Parathyroid adenoma (tissue), 2 donors: ENCODE measurements at regions not wholly inside any gene's neighbourhood (a gene's known extent, or its start where the extent isn't known, plus 50 kb on each side); places are given as distances from the start of the nearest gene placed in this dataset.

ENCODE experiments used
- H2AFZ ChIP-seq: fragments of 300-600 bp; sonication (generic); one replicate; pipeline ENCODE4 v1.7.0; 2017; ENCODE audit warnings: antibody characterized with exemption, mild to moderate bottlenecking
- H3K27ac ChIP-seq: fragments of 300-600 bp; sonication (generic); one replicate; pipeline ENCODE4 v1.7.0; 2017
- H3K27me3 ChIP-seq: fragments of 300-600 bp; sonication (generic); one replicate; pipeline ENCODE4 v1.7.0; 2017; ENCODE audit warnings: low read length; ENCODE audit not compliant: control insufficient read depth, insufficient read depth
- H3K36me3 ChIP-seq: fragments of 300-600 bp; sonication (generic); one replicate; pipeline ENCODE4 v1.7.0; 2017; ENCODE audit warnings: low read length; ENCODE audit not compliant: control insufficient read depth, insufficient read depth
- H3K4me1 ChIP-seq: fragments of 300-600 bp; sonication (generic); one replicate; pipeline ENCODE4 v1.7.0; 2017; ENCODE audit warnings: control low read depth
- H3K4me2 ChIP-seq: fragments of 300-600 bp; sonication (generic); one replicate; pipeline ENCODE4 v1.7.0; 2017; ENCODE audit warnings: low read length
- H3K4me3 ChIP-seq: fragments of 300-600 bp; sonication (generic); one replicate; pipeline ENCODE4 v1.7.0; 2017; ENCODE audit warnings: low read depth, low read length
- H3K79me2 ChIP-seq: fragments of 300-600 bp; sonication (generic); one replicate; pipeline ENCODE4 v1.7.0; 2017; ENCODE audit warnings: control low read depth
- H3K9ac ChIP-seq: fragments of 300-600 bp; sonication (generic); one replicate; pipeline ENCODE4 v1.7.0; 2017; ENCODE audit warnings: mild to moderate bottlenecking
- H3K9me3 ChIP-seq: fragments of 300-600 bp; sonication (generic); one replicate; pipeline ENCODE4 v1.7.0; 2017; ENCODE audit warnings: low read length; ENCODE audit not compliant: control insufficient read depth
- TF ChIP-seq, protein P1 (sequence below): fragments of 300-600 bp; sonication (generic); IDR thresholded peaks from one replicate; pipeline ENCODE4 v1.7.0; 2017; ENCODE audit warnings: antibody characterized with exemption, mild to moderate bottlenecking
- donor health status: primary hyperparathyroidism.

DNA sequence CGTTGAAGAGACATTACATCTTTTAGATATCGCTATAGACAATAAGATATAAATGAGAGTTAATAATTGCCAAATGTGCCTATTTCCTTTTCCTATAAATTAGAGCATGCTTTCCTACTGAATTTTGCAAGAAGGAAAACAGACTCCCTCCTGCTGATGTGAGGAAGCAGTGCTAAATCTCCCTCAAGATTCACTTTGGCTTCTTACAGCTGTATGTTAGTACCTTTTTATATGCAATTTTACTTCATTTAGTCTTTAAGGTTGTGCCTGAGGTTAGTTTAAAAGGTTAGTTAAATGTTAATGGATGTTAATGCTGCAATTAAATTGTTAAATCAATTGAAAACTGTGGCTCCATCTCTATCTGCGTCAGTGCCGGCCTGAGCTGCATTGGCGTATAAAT is 728.8 kb downstream of the NR2F2 start:
- Histone ChIP-seq H3K4me1 (no peaks in the 10 kb centered on the region), H2AFZ (no peak overlapping the region), H3K4me2 (no peak overlapping the region), H3K79me2 (no peaks in the 10 kb centered on the region), H3K4me3 (no peak overlapping the region), H3K9ac (no peak overlapping the region), H3K36me3 (no peaks in the 10 kb centered on the region), H3K9me3 (no peaks in the 10 kb centered on the region), H3K27me3 (no peaks in the 10 kb centered on the region), H3K27ac (no peak overlapping the region)
- TF ChIP-seq, protein P1, sequence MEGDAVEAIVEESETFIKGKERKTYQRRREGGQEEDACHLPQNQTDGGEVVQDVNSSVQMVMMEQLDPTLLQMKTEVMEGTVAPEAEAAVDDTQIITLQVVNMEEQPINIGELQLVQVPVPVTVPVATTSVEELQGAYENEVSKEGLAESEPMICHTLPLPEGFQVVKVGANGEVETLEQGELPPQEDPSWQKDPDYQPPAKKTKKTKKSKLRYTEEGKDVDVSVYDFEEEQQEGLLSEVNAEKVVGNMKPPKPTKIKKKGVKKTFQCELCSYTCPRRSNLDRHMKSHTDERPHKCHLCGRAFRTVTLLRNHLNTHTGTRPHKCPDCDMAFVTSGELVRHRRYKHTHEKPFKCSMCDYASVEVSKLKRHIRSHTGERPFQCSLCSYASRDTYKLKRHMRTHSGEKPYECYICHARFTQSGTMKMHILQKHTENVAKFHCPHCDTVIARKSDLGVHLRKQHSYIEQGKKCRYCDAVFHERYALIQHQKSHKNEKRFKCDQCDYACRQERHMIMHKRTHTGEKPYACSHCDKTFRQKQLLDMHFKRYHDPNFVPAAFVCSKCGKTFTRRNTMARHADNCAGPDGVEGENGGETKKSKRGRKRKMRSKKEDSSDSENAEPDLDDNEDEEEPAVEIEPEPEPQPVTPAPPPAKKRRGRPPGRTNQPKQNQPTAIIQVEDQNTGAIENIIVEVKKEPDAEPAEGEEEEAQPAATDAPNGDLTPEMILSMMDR = no peak

DNA sequence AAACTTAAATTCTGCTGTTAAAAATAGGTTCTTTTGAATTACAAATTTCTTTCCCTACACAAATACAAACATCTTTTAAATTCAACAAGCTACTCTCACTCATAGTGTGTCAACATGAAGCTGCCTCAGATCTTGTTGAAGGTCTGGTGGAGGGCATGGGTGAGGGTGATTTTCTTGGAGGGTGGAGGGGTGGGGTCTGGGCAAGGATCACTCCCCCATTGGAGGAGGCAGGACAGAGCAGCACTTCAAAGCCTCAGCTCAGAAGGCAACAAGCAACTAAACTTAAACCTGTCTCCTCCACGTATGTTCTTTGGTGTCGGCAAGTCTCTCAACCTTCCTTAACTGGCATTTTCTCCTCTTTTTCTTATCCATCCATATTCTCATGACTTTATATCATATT is 730.9 kb downstream of the NR2F2 start:
- Histone ChIP-seq H3K4me3 (no peak overlapping the region), H3K27me3 (no peaks in the 10 kb centered on the region), H3K4me2 (no peak overlapping the region), H2AFZ (no peak overlapping the region), H3K27ac (no peak overlapping the region), H3K4me1 (no peaks in the 10 kb centered on the region), H3K36me3 (no peaks in the 10 kb centered on the region), H3K79me2 (no peaks in the 10 kb centered on the region), H3K9me3 (no peaks in the 10 kb centered on the region), H3K9ac (no peak overlapping the region)
- TF ChIP-seq, protein P1 = no peak

DNA sequence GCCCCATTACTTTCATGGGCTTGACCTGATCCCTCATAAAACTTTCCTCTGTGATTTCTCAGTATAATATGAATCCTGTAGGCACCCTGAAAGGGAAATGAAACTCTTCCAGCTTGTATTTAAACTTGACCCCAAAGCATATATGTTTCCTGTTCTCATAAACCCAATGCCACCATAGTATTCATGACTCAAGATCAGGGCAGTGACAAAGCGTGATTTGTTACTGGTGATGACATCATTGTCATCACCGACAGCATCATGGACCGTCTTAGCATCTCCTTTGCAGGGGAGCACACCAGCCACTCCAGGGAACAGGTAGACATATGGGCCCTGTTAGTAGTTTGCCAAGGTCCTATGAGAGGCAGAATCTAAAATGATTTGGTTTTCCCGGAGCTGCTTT is 741.2 kb downstream of the NR2F2 start:
- no peak overlapping the region for H3K4me2 ChIP-seq
- no peaks in the 10 kb centered on the region for H3K79me2 ChIP-seq
- H3K9ac ChIP-seq = no peak overlapping the region
- H3K9me3 ChIP-seq = no peaks in the 10 kb centered on the region
- H3K27me3 ChIP-seq = no peaks in the 10 kb centered on the region
- H3K27ac ChIP-seq = no peak overlapping the region
- H2AFZ ChIP-seq = no peak overlapping the region
- H3K4me1 ChIP-seq = no peaks in the 10 kb centered on the region
- no peaks in the 10 kb centered on the region for H3K36me3 ChIP-seq
- TF ChIP-seq, protein P1 = no peak
- no peak overlapping the region for H3K4me3 ChIP-seq

DNA sequence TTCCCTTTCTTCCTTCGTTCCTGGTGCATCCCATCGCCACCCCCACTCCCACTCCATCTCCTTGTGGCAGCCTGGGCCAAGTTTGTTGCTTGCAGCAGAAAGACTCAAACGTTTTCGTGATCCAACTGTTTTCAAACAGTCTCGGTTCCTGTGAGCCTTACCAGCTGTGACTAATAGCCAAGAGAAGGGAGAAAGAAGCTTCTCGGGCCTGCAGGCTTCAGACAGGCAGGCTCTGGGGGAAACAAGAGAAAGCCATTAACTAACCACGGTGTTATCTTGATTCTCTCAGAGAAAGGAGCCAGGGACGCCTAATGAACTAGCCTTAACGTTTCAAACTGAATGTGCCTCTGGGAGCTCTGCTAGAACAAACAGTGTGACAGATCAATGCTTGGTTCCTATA is 742.0 kb downstream of the NR2F2 start:
- H3K4me3 ChIP-seq = no peak overlapping the region
- no peak overlapping the region for H3K9ac ChIP-seq
- H3K36me3 ChIP-seq = no peaks in the 10 kb centered on the region
- no peak overlapping the region for H3K4me2 ChIP-seq
- H3K79me2 ChIP-seq = no peaks in the 10 kb centered on the region
- TF ChIP-seq, protein P1 = no peak
- no peaks in the 10 kb centered on the region for H3K27me3 ChIP-seq
- no peak overlapping the region for H3K27ac ChIP-seq
- no peaks in the 10 kb centered on the region for H3K9me3 ChIP-seq
- no peaks in the 10 kb centered on the region for H3K4me1 ChIP-seq
- H2AFZ ChIP-seq = no peak overlapping the region

DNA sequence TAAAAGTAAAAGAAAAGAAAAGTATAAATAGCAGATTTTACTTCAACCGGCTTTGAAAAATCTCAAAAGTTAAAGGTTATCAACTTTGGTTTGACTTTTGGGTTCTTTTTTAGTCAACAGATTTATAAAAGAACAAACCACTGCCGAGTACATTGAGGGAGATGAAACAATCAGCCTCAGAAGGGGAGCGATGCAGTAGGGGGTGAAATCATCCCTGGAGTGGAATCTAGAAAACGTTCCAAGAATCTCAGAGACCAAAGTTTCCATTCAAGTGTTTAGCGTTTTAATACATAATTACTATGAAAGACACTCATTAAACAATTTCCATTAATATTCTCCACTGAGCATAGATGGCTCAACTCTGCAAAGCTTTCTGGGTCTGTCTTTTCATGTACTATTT is 745.5 kb downstream of the NR2F2 start:
- TF ChIP-seq, protein P1 = no peak
- Histone ChIP-seq H3K9me3 (no peaks in the 10 kb centered on the region), H3K79me2 (no peaks in the 10 kb centered on the region)

More for the DNA sequence above, 745.5 kb downstream of the NR2F2 start:
- no peak overlapping the region for H3K4me2 ChIP-seq
- H3K4me1 ChIP-seq = no peaks in the 10 kb centered on the region
- H3K4me3 ChIP-seq = no peak overlapping the region
- H3K36me3 ChIP-seq = no peaks in the 10 kb centered on the region
- H3K27me3 ChIP-seq = no peaks in the 10 kb centered on the region
- H3K9ac ChIP-seq = no peak overlapping the region
- no peak overlapping the region for H2AFZ ChIP-seq
- no peak overlapping the region for H3K27ac ChIP-seq
